B cell (primary cell): ENCODE measurements at regions not wholly inside any gene's neighbourhood (a gene's known extent, or its start where the extent isn't known, plus 50 kb on each side); places are given as distances from the start of the nearest gene placed in this dataset.

Experiments
- EZH2 ChIP-seq: IDR thresholded peaks from 2 replicates; pipeline ENCODE4 v1.6.1; 2012; ENCODE audit warnings: borderline replicate concordance, low read depth, mild to moderate bottlenecking, moderate library complexity, low read length; ENCODE audit not compliant: insufficient read depth, poor library complexity, severe bottlenecking
- TF ChIP-seq, protein P1 (sequence below): fragments of 200-600 bp; IDR thresholded peaks from one replicate; pipeline ENCODE4 v1.8.0; 2022; ENCODE audit warnings: antibody characterized with exemption, mild to moderate bottlenecking

DNA sequence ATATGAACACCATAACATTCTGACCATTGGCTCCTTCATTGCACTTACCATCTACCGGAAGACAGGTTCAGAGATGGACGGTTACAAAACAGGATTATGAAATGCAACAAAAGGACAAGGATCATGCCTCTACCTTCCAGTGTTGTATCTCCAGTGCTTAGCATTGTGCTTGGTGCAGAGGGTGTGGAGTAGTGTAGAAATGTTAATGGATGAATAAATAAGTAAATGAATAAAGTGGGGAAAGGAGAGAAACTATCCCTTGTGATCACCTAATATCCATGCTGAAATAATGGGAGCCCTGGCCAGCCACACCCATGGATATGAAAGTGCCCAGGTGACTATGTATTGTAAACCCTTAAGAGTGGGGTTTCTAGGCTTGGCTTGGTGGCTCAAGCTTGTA, 344.8 kb upstream of the LMCD1 start:
- TF ChIP-seq, protein P1, sequence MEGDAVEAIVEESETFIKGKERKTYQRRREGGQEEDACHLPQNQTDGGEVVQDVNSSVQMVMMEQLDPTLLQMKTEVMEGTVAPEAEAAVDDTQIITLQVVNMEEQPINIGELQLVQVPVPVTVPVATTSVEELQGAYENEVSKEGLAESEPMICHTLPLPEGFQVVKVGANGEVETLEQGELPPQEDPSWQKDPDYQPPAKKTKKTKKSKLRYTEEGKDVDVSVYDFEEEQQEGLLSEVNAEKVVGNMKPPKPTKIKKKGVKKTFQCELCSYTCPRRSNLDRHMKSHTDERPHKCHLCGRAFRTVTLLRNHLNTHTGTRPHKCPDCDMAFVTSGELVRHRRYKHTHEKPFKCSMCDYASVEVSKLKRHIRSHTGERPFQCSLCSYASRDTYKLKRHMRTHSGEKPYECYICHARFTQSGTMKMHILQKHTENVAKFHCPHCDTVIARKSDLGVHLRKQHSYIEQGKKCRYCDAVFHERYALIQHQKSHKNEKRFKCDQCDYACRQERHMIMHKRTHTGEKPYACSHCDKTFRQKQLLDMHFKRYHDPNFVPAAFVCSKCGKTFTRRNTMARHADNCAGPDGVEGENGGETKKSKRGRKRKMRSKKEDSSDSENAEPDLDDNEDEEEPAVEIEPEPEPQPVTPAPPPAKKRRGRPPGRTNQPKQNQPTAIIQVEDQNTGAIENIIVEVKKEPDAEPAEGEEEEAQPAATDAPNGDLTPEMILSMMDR: no peak
- TF ChIP-seq EZH2: no peak
